ENCODE measurements at regions not wholly inside any gene's neighbourhood (a gene's known extent, or its start where the extent isn't known, plus 50 kb on each side); places are given as distances from the start of the nearest gene placed in this dataset.

- Histone ChIP-seq H3K27me3 (ENCODE audit: control insufficient read depth, insufficient read depth, low read length) (no peaks in the 10 kb centered on the region), H3K9me3 (ENCODE audit: control insufficient read depth, insufficient read depth, low read depth, low read length) (no peaks in the 10 kb centered on the region), H3K4me1 (ENCODE audit: control insufficient read depth, insufficient read depth, low read length) (no peaks in the 10 kb centered on the region), H3K36me3 (ENCODE audit: control insufficient read depth, insufficient read depth, low read length) (no peaks in the 10 kb centered on the region), H3K4me3 (ENCODE audit: low read depth in 2 of 2, low read length in 2 of 2) (no peak overlapping the region), H3K27ac (ENCODE audit: low read length) (no peak overlapping the region)
- no peak for ATAC-seq
- intact Hi-C loops (cut with micrococcal nuclease; ENCODE audit: unreplicated experiment): no loop called here
- POLR2A ChIA-PET: no interaction called here
- in situ Hi-C loops (cut with HindIII; ENCODE audit: low pct_unique_long_range_greater_than_20kb, low sequenced_read_pairs): no loop called here
- BruUV-seq (replicated peaks): no TSS peak
- no peak for DNase-seq (ENCODE audit: low read depth, low spot score)
- CTCF ChIA-PET: no interaction called here
- TF ChIP-seq CTCF (IDR thresholded peaks at IDR 0.05) (no peak), TCF7L2 (IDR thresholded peaks at IDR 0.05; ENCODE audit: low read depth, low read length) (no peak), REST (IDR thresholded peaks at IDR 0.05; ENCODE audit: insufficient read depth in 1 of 2, low read depth in 2 of 2, low read length in 1 of 2) (no peak), POLR2AphosphoS5 (IDR thresholded peaks at IDR 0.05; ENCODE audit: low read depth, low read length) (no peak), SIN3A (IDR thresholded peaks at IDR 0.05; ENCODE audit: borderline replicate concordance, insufficient read depth, low read depth, low read length) (no peak)
Measured at GRCh38 chr6:50147371-50147770, 97.6 kb upstream of the DEFB112 start.

DNA sequence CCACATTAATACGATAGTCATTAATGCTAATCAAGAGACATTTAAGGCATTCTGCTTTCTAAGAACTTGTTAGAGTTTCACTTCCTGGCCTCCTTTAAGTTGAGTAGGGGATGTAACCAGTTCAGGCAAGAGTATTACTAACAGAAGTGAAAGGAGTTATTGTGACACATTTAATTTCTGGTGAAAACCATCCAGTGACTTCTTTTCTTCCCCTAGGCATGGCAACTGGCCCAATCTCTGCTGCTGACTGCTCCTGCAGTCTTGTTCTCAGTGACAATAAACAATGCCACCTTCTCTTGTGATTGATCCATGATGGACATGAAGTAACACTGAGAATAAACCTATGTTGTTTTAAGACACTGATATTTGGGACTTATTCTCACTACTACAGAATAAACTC, 130.9 kb upstream of the DEFB112 start:
- in situ Hi-C loops (cut with HindIII; ENCODE audit: low pct_unique_long_range_greater_than_20kb, low sequenced_read_pairs) (no loop called here), intact Hi-C loops (cut with micrococcal nuclease; ENCODE audit: unreplicated experiment) (no loop called here)
- ChIA-PET POLR2A (no interaction called here), CTCF (no interaction called here)
- no peaks in the 10 kb centered on the region for H3K27me3 ChIP-seq (ENCODE audit: control insufficient read depth, insufficient read depth, low read length)
- H3K4me1 ChIP-seq (ENCODE audit: control insufficient read depth, insufficient read depth, low read length): no peaks in the 10 kb centered on the region
- H3K36me3 ChIP-seq (ENCODE audit: control insufficient read depth, insufficient read depth, low read length): no peaks in the 10 kb centered on the region
- ATAC-seq (no peak), DNase-seq (ENCODE audit: low read depth, low spot score) (no peak)
- no peak for TF ChIP-seq TCF7L2 (IDR thresholded peaks at IDR 0.05; ENCODE audit: low read depth, low read length)
- TF ChIP-seq SIN3A (IDR thresholded peaks at IDR 0.05; ENCODE audit: borderline replicate concordance, insufficient read depth, low read depth, low read length): no peak
- TF ChIP-seq POLR2AphosphoS5 (IDR thresholded peaks at IDR 0.05; ENCODE audit: low read depth, low read length): no peak
- no peak for TF ChIP-seq REST (IDR thresholded peaks at IDR 0.05; ENCODE audit: insufficient read depth in 1 of 2, low read depth in 2 of 2, low read length in 1 of 2)
- TF ChIP-seq CTCF (IDR thresholded peaks at IDR 0.05): no peak
- BruUV-seq (replicated peaks): no TSS peak
- no peak overlapping the region for H3K27ac ChIP-seq (ENCODE audit: low read length)
- H3K9me3 ChIP-seq (ENCODE audit: control insufficient read depth, insufficient read depth, low read depth, low read length): no peaks in the 10 kb centered on the region
- no peak overlapping the region for H3K4me3 ChIP-seq (ENCODE audit: low read depth in 2 of 2, low read length in 2 of 2)
